GM12875 (cell line): ENCODE measurements at regions not wholly inside any gene's neighbourhood (a gene's known extent, or its start where the extent isn't known, plus 50 kb on each side); places are given as distances from the start of the nearest gene placed in this dataset.
"Not testable (repeated sequence)": the region's sequence is repeated elsewhere in the genome, so short reads cannot be mapped to it uniquely, and the experiment has no call there.

Experiments used
- H3K4me3 ChIP-seq: one replicate; pipeline ENCODE4 v1.5.1; 2011; ENCODE audit warnings: low read depth, low read length, control low read depth
- TF ChIP-seq, protein P1 (sequence below): IDR thresholded peaks from 2 replicates; pipeline ENCODE4 v1.5.1; 2011; ENCODE audit warnings: low read depth, mild to moderate bottlenecking, control low read depth, inconsistent platforms, low read length, moderate library complexity, borderline replicate concordance; ENCODE audit not compliant: insufficient read depth

DNA sequence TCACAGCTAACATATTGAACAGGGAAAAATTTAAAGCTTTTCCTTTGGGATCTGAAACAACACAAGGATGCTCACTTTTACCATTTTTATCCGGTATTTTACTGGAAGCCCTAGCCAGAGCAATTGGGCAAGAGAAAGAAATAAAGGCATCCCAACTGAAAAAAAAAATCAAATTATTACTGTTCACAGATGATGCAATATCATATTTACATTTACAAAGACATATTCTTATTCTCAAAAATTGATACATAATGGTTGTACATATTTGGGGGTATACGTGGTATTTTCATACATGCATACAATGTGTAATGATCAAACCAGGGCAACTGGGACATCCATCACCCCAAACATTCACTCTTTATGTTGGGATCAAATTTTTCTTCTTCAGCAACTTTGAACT is 337.0 kb upstream of the SLC7A11 start:
- H3K4me3 ChIP-seq: no peak overlapping the region
- TF ChIP-seq, protein P1, sequence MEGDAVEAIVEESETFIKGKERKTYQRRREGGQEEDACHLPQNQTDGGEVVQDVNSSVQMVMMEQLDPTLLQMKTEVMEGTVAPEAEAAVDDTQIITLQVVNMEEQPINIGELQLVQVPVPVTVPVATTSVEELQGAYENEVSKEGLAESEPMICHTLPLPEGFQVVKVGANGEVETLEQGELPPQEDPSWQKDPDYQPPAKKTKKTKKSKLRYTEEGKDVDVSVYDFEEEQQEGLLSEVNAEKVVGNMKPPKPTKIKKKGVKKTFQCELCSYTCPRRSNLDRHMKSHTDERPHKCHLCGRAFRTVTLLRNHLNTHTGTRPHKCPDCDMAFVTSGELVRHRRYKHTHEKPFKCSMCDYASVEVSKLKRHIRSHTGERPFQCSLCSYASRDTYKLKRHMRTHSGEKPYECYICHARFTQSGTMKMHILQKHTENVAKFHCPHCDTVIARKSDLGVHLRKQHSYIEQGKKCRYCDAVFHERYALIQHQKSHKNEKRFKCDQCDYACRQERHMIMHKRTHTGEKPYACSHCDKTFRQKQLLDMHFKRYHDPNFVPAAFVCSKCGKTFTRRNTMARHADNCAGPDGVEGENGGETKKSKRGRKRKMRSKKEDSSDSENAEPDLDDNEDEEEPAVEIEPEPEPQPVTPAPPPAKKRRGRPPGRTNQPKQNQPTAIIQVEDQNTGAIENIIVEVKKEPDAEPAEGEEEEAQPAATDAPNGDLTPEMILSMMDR: no peak

DNA sequence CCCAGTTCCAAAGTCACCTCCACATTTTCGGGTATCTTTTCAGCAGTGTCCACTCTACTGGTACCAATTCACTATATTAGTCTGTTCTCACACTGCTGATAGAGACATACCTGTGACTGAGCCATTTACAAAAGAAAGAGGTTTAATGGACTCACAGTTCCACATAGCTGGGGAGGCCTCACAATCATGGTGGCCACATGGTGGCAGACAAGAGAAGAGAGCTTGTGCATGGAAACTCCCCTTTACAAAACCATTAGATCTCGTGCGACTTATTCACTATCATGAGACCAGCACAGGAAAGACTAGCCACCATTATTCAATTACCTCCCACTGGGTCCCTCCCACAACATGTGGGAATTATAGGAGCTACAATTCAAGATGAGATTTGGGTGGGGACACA is 335.7 kb upstream of the SLC7A11 start:
- TF ChIP-seq, protein P1: peak; percentile 28; the same call in 1 of the 2 replicates
- H3K4me3 ChIP-seq: not testable (repeated sequence)

DNA sequence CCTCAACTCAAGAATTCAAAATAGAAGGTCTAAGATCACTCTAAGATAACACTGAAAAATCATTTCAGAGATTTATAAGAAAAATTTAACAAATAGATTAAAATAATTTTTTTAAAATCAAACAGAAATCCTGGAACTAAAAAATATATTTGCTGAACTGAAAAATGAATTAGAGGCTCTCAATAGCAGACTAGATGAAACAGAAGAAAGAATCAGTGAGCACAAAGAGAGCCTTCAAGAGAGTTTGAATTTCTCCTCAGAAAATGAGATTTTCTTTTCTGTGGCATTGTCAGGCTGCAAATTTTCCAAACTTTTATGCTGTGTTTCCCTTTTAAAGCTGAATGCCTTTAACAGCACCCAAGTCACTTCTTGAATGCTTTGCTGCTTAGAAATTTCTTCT is 335.0 kb upstream of the SLC7A11 start:
- TF ChIP-seq, protein P1: no peak

DNA sequence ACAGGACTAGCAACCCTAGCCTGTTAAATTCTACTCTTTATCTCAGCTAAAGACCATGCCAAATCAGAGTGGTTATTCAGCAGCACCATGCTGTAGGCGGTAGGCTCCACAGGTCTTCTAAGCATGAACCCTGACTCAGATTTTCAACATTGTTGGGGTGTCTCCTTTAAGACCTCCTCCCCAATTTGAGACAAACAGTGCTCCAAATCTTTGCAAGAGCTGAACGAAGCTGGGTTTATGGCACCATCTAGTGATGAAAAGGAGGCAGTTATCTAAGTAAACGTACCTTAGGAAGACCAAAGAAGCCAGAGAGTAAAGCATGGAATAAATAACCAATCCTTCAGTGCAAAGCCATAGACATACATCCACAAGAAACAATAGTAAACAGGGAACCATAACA is 334.5 kb upstream of the SLC7A11 start:
- no peak overlapping the region for H3K4me3 ChIP-seq
- TF ChIP-seq, protein P1: peak; percentile 24; the same call in 1 of the 2 replicates

More for the DNA sequence above, 335.0 kb upstream of the SLC7A11 start:
- no peak overlapping the region for H3K4me3 ChIP-seq

DNA sequence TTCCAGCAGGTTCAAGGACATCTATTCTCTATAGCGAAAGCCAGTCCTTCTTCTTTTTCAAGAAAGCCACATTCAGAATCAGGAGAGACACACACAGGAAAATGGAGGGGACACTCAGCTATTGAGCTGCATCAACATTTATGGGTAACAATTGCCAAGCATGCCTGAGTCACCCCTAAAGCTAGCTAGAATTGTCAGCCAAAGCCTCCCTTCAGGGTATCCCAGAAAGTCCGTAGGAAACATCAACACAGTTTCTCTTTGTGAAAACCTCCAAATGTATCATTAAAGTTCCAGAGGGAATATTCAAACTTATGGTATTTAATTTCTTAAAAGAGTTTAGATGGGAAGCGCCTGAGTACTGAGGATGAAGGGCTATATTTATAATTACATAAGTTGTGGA is 331.1 kb upstream of the SLC7A11 start:
- TF ChIP-seq, protein P1: no peak
- H3K4me3 ChIP-seq: no peak overlapping the region

DNA sequence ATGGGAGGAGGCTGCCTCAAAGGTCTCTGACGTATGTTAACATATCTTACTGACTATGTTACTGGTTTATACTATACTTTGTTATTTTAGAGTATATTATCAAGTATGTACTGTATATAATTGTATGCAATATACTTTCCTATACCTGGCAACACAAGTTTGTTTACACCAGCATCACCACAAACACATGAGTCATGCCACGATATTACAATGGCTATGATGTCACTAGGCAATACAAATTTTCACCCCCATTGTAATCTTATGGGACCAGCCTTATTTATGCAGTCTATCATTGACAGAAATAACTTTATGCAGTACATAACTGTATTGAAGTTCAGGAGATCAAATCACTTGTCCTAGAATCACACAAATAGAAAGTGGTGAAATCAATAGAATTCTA is 329.9 kb upstream of the SLC7A11 start:
- TF ChIP-seq, protein P1: no peak
- no peak overlapping the region for H3K4me3 ChIP-seq

DNA sequence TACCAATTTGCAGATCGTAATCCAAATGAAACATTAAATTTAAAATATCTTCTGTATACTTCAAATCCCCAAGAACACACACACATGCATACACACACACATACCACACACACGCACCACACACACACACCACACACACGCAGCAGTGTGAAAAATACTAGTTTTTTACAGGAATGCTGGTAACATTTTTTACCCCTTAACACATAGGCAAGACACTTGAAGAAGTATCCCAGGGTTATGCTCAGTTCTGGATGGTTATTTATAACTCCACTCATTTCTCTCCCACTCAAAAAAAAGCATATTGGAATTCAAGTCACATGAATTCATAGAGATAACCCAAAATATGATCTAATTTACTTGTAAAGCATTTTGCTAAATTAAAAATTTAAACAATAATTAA is 325.5 kb upstream of the SLC7A11 start:
- H3K4me3 ChIP-seq: no peak overlapping the region
- TF ChIP-seq, protein P1: no peak
